Epithelial cell of esophagus (primary cell): ENCODE measurements at regions not wholly inside any gene's neighbourhood (a gene's known extent, or its start where the extent isn't known, plus 50 kb on each side); places are given as distances from the start of the nearest gene placed in this dataset.

Experiments used
- DNase-seq: peaks from one replicate; pipeline ENCODE4 v3.0.0; 2010; ENCODE audit warnings: low read depth
- H3K4me3 ChIP-seq: 2 replicates; pipeline ENCODE4 v1.5.1; 2011; ENCODE audit warnings: mild to moderate bottlenecking, low read length, control low read depth
- TF ChIP-seq, protein P1 (sequence below): IDR thresholded peaks from 2 replicates; pipeline ENCODE4 v1.5.1; 2011; ENCODE audit warnings: low read depth, mild to moderate bottlenecking, low read length, control low read depth, inconsistent platforms; ENCODE audit not compliant: insufficient read depth; ENCODE audit errors: missing control alignments

DNA sequence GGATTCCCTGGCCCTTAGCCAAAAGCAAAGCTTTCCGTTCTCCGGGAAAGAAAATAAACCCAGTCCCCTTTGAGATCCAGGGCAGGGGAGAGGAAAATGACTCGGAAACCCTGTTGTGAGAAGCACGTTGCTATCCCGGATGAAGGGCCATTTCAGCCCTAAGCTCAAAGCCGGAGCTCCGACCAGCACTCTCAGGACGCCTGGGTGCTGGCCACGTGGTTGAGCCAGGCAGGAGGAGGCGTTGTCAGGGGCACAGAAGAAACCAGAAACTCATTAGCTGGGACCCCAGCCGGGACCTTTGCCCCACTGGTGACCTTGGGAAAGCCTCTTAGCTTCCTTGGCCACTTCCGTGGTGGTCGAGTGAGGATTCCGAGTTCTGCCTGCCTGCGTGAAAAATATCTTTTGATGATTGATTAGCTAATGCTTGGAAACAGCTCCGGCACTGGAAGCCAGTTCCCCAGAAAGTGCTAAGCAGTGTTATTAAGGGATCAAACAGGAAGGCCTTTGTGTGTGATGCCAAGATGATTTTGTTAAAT lies 57.6 kb upstream of the FZD10 start:
- H3K4me3 ChIP-seq, result no peak overlapping the region
- DNase-seq, result no peak
- TF ChIP-seq, protein P1, sequence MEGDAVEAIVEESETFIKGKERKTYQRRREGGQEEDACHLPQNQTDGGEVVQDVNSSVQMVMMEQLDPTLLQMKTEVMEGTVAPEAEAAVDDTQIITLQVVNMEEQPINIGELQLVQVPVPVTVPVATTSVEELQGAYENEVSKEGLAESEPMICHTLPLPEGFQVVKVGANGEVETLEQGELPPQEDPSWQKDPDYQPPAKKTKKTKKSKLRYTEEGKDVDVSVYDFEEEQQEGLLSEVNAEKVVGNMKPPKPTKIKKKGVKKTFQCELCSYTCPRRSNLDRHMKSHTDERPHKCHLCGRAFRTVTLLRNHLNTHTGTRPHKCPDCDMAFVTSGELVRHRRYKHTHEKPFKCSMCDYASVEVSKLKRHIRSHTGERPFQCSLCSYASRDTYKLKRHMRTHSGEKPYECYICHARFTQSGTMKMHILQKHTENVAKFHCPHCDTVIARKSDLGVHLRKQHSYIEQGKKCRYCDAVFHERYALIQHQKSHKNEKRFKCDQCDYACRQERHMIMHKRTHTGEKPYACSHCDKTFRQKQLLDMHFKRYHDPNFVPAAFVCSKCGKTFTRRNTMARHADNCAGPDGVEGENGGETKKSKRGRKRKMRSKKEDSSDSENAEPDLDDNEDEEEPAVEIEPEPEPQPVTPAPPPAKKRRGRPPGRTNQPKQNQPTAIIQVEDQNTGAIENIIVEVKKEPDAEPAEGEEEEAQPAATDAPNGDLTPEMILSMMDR, result no peak

DNA sequence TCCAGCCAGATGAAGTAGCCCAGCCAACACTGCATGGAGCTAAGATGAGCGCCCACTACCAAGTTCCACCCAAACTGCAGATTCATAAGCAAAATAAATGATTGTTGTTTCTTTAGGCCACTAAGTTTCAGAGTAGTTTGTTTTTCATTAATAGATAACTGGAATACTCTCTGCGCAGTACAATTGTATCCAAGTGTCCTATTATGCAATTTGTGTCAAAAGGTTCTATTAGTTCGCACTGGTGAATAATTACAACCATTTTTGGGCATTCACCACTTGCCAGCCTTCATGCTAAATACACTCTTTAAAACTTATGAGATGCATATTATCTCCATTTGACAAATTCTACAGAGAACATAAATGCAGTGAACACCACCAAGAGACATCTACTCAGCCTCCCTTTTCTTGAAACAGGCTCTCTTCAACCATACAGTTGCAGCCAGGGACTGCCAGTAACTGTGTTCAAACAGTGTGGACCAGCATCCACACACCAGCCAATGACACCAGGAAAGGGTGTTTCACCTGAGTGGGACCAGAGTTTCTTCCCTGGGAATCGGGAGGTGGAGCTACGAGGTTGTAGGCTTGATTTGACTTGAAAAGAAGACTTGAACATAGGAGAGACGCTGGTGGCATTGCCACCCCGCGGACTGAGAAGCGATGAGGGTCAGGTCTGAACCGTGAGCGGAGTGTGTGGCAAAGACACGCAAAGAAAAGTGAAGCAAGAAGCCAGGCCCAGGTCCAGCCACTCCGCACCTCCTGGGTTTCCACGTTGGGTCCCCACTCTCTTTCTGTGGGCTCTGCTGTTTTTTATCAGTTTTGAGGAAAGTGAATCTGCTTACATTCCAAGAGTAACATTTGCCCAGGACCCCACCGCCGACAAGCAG lies 53.0 kb upstream of the FZD10 start:
- TF ChIP-seq, protein P1, result no peak
- no peak overlapping the region for H3K4me3 ChIP-seq
- no peak for DNase-seq

DNA sequence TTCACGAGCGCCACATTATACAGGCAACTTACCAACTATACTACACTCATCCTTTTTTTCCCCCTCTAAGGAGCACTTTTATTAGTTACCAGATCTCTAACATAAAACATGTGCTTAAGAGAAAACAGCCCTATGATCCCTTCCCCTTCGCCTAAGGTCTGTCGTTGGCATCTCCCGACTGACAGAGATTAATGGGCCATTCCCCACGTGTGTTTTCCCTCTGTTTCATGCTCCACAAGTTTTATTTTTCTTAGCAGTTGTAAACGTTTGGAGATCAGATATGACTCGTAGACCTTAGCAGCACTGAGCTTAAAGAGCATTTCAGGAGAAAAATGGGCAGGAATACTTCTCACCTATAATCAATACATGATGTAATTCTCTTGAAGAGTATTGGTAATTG lies 51.4 kb upstream of the FZD10 start:
- no peak overlapping the region for H3K4me3 ChIP-seq
- TF ChIP-seq, protein P1, result no peak
- DNase-seq, result no peak

DNA sequence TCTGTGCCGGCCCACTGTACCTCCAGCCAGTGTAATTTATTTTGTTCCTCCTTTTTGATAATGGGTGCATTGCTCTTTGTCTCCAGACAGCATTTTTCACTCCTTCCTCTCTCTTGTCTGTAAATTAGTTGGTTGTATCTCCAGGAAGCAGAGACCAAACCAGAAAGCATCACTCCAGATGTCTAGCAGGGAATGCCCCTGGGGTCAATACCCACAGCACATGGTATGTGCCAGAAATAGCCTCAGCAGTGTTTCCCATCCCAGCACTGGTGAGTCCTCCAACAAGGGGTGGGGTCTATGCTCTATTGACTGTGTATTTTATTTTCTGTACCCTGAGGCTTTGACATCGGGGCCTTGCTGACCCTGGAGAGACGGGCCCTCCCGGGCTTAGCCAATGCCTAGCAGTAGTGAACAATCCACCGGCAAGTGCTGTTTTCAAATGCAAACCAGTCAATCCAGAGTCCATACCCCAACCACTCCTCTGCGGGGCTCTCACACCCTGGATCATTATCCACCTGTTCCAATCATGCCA lies 50.2 kb upstream of the FZD10 start:
- TF ChIP-seq, protein P1, result no peak
- no peak for DNase-seq
- no peak overlapping the region for H3K4me3 ChIP-seq
